ENCODE measurements at regions not wholly inside any gene's neighbourhood (a gene's known extent, or its start where the extent isn't known, plus 50 kb on each side); places are given as distances from the start of the nearest gene placed in this dataset.

DNA sequence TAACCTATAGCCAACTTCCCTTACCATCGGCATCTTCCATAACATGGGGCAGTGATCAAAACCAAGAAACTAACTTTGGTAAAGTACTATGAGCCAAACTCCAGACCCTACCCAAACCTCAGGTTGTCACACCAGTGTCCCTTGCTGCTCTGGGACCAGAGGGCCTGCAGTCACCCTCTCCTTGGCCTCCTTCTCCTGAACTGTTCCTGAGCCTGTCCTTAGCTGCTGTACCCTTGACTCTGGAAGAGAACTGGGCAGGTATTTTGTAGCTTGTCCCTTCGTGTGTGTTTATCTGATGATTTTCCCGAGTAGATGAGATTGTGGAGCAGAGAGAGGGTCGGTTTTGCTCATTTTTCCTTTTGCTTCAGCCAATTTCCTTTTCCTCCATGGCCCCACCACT, 240.4 kb downstream of the SYK start:
- TF ChIP-seq, protein P1, sequence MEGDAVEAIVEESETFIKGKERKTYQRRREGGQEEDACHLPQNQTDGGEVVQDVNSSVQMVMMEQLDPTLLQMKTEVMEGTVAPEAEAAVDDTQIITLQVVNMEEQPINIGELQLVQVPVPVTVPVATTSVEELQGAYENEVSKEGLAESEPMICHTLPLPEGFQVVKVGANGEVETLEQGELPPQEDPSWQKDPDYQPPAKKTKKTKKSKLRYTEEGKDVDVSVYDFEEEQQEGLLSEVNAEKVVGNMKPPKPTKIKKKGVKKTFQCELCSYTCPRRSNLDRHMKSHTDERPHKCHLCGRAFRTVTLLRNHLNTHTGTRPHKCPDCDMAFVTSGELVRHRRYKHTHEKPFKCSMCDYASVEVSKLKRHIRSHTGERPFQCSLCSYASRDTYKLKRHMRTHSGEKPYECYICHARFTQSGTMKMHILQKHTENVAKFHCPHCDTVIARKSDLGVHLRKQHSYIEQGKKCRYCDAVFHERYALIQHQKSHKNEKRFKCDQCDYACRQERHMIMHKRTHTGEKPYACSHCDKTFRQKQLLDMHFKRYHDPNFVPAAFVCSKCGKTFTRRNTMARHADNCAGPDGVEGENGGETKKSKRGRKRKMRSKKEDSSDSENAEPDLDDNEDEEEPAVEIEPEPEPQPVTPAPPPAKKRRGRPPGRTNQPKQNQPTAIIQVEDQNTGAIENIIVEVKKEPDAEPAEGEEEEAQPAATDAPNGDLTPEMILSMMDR (IDR thresholded peaks at IDR 0.05; ENCODE audit: insufficient read depth, low read length) = no peak
- TF ChIP-seq SPI1 (IDR thresholded peaks at IDR 0.05; ENCODE audit: borderline replicate concordance, low read depth) (no peak), GABPA (IDR thresholded peaks at IDR 0.05; ENCODE audit: low read depth) (no peak)
- TF ChIP-seq, protein P2, sequence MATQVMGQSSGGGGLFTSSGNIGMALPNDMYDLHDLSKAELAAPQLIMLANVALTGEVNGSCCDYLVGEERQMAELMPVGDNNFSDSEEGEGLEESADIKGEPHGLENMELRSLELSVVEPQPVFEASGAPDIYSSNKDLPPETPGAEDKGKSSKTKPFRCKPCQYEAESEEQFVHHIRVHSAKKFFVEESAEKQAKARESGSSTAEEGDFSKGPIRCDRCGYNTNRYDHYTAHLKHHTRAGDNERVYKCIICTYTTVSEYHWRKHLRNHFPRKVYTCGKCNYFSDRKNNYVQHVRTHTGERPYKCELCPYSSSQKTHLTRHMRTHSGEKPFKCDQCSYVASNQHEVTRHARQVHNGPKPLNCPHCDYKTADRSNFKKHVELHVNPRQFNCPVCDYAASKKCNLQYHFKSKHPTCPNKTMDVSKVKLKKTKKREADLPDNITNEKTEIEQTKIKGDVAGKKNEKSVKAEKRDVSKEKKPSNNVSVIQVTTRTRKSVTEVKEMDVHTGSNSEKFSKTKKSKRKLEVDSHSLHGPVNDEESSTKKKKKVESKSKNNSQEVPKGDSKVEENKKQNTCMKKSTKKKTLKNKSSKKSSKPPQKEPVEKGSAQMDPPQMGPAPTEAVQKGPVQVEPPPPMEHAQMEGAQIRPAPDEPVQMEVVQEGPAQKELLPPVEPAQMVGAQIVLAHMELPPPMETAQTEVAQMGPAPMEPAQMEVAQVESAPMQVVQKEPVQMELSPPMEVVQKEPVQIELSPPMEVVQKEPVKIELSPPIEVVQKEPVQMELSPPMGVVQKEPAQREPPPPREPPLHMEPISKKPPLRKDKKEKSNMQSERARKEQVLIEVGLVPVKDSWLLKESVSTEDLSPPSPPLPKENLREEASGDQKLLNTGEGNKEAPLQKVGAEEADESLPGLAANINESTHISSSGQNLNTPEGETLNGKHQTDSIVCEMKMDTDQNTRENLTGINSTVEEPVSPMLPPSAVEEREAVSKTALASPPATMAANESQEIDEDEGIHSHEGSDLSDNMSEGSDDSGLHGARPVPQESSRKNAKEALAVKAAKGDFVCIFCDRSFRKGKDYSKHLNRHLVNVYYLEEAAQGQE (IDR thresholded peaks at IDR 0.05; ENCODE audit: insufficient replicate concordance, low read depth) = no peak

All from HL-60 (cell line).